Activated CD4-positive, alpha-beta T cell treated with anti-CD3 and anti-CD28 coated beads, Interleukin-2, amount 10 ng/mL, durations not matched to agents 7 days and 5 days (primary cell): ENCODE measurements at regions not wholly inside any gene's neighbourhood (a gene's known extent, or its start where the extent isn't known, plus 50 kb on each side); places are given as distances from the start of the nearest gene placed in this dataset.

Experiments used
- CTCF ChIA-PET: fragments of 350-600 bp; sonication (Branson Sonifier 250); formaldehyde crosslinking; loops from one replicate; lab custom pipeline; 2021; ENCODE audit warnings: antibody characterized with exemption; lab: Charles Lee
- POLR2A ChIA-PET: fragments of 350-600 bp; sonication (Branson Sonifier 250); formaldehyde crosslinking; loops from one replicate; lab custom pipeline; 2021; ENCODE audit warnings: antibody characterized with exemption; lab: Charles Lee
- DNase-seq: peaks from one replicate; pipeline ENCODE4 v3.0.0-alpha.2; 2020
- H3K27ac Mint-ChIP-seq: one replicate; pipeline ENCODE4 v1.8.0; 2021; ENCODE audit warnings: mild to moderate bottlenecking, moderate library complexity, mixed read lengths
- H3K27me3 Mint-ChIP-seq: one replicate; pipeline ENCODE4 v1.8.0; 2021; ENCODE audit warnings: mixed read lengths
- H3K36me3 Mint-ChIP-seq: one replicate; pipeline ENCODE4 v1.8.0; 2021; ENCODE audit warnings: low read depth, mixed read lengths
- H3K4me1 Mint-ChIP-seq: one replicate; pipeline ENCODE4 v1.8.0; 2021; ENCODE audit warnings: mixed read lengths
- H3K4me3 Mint-ChIP-seq: one replicate; pipeline ENCODE4 v1.8.0; 2021; ENCODE audit warnings: mild to moderate bottlenecking, moderate library complexity, mixed read lengths
- H3K9me3 Mint-ChIP-seq: one replicate; pipeline ENCODE4 v1.8.0; 2021; ENCODE audit warnings: mixed read lengths

- ChIA-PET CTCF (no interaction called here), POLR2A (no interaction called here)
- Mint-ChIP-seq H3K36me3 (no peaks in the 10 kb centered on the region), H3K27ac (no peak overlapping the region), H3K4me3 (no peak overlapping the region), H3K4me1 (no peaks in the 10 kb centered on the region), H3K27me3 (peaks cover 23% of the 10 kb centered on the region), H3K9me3 (no peaks in the 10 kb centered on the region)
- DNase-seq, result no peak
Observed at GRCh38 chrX:49773993-49774392, 55.1 kb upstream of the PAGE4 start.

DNA sequence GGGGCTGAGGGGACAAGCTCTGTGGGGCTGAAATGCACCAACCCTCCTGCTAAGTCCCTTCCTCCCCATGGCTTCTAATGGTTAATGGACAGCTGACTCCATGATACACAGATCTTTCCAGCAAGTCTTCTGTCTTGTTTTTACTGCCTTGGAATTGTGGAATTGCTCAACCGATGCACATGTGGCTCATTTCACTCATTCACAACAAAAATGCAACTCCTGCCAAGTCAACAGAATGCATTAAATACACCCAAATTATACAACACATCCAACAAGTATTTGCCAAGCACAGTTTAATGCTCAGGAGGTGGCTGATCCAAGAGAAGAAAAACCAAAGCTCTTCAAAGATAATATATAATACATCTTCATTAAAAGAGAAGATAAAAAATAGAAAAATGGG lies 61.9 kb upstream of the PAGE4 start:
- no peak for DNase-seq
- ChIA-PET CTCF (interaction anchor here (1.6 kb wide), 1 partner anchor 20 kb away, joined by 3 read pairs; no protein-coding TSS in a partner anchor), POLR2A (no interaction called here)
- Mint-ChIP-seq H3K36me3 (no peaks in the 10 kb centered on the region), H3K27me3 (peaks cover 13% of the 10 kb centered on the region), H3K27ac (no peak overlapping the region), H3K4me1 (no peaks in the 10 kb centered on the region), H3K4me3 (no peak overlapping the region), H3K9me3 (no peaks in the 10 kb centered on the region)

GRCh38 chrX:49762175-49762720 lies 66.5 kb upstream of the PAGE1 start:
- H3K4me3 Mint-ChIP-seq, result no peak overlapping the region
- ChIA-PET CTCF (no interaction called here), POLR2A (no interaction called here)

DNA sequence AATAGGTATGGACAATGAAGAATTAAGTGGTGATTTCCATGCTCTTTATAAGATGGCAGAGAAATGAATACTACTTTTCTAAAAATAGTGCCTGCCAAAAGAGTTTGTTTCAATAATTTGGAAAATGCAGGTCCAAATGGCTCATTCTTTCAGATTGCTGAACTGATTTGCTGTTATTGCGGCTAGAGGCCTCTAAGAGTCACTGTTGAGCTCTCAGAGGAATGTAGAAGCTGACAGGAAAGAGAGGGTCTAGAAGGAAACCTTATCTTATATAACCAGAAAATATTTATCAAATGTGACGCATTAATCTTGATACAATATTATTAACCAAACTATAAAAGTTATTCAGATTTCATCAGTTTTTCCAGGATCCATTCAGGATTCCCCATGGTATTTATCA lies 65.7 kb upstream of the PAGE1 start:
- Mint-ChIP-seq H3K4me3 (no peak overlapping the region), H3K27ac (no peak overlapping the region), H3K36me3 (no peaks in the 10 kb centered on the region), H3K27me3 (peaks cover 3% of the 10 kb centered on the region), H3K4me1 (no peaks in the 10 kb centered on the region), H3K9me3 (no peaks in the 10 kb centered on the region)
- ChIA-PET POLR2A (no interaction called here), CTCF (no interaction called here)
- DNase-seq, result peak; percentile 7

More at GRCh38 chrX:49762175-49762720, 66.5 kb upstream of the PAGE1 start:
- no peak overlapping the region for H3K27ac Mint-ChIP-seq
- no peaks in the 10 kb centered on the region for H3K9me3 Mint-ChIP-seq
- DNase-seq, result no peak
- no peaks in the 10 kb centered on the region for H3K36me3 Mint-ChIP-seq
- H3K4me1 Mint-ChIP-seq, result no peaks in the 10 kb centered on the region
- peaks cover 3% of the 10 kb centered on the region for H3K27me3 Mint-ChIP-seq

GRCh38 chrX:49760290-49760890 lies 64.6 kb upstream of the PAGE1 start:
- ChIA-PET CTCF (no interaction called here), POLR2A (no interaction called here)
- H3K27me3 Mint-ChIP-seq, result peaks cover 10% of the 10 kb centered on the region
- DNase-seq, result no peak
- H3K36me3 Mint-ChIP-seq, result no peaks in the 10 kb centered on the region
- no peaks in the 10 kb centered on the region for H3K4me1 Mint-ChIP-seq
- H3K27ac Mint-ChIP-seq, result no peak overlapping the region
- H3K4me3 Mint-ChIP-seq, result no peak overlapping the region
- no peaks in the 10 kb centered on the region for H3K9me3 Mint-ChIP-seq

- CTCF ChIA-PET, result interaction anchor here (0.6 kb wide), 1 partner anchor 104 kb away, joined by 3 read pairs; no protein-coding TSS in a partner anchor
- POLR2A ChIA-PET, result no interaction called here
- peaks cover 15% of the 10 kb centered on the region for H3K27me3 Mint-ChIP-seq
Observed at GRCh38 chrX:49756692-49757091, 60.9 kb upstream of the PAGE1 start.

GRCh38 chrX:49754233-49754857 lies 58.6 kb upstream of the PAGE1 start:
- H3K36me3 Mint-ChIP-seq, result no peaks in the 10 kb centered on the region
- H3K27me3 Mint-ChIP-seq, result peaks cover 25% of the 10 kb centered on the region
- H3K4me3 Mint-ChIP-seq, result no peak overlapping the region
- H3K27ac Mint-ChIP-seq, result no peak overlapping the region
- ChIA-PET POLR2A (no interaction called here), CTCF (interaction anchor here (0.8 to 1.4 kb wide), 2 partner anchors 12 to 561 kb away, joined by 3 to 4 read pairs; no protein-coding TSS in a partner anchor)
- H3K4me1 Mint-ChIP-seq, result peaks cover 3% of the 10 kb centered on the region
- peak; percentile 59 for DNase-seq
- no peaks in the 10 kb centered on the region for H3K9me3 Mint-ChIP-seq

More at GRCh38 chrX:49756692-49757091, 60.9 kb upstream of the PAGE1 start:
- Mint-ChIP-seq H3K4me1 (peaks cover 3% of the 10 kb centered on the region), H3K4me3 (no peak overlapping the region), H3K9me3 (no peaks in the 10 kb centered on the region), H3K27ac (no peak overlapping the region), H3K36me3 (no peaks in the 10 kb centered on the region)
- DNase-seq, result no peak

GRCh38 chrX:49753691-49754090 lies 57.9 kb upstream of the PAGE1 start:
- H3K27ac Mint-ChIP-seq, result no peak overlapping the region
- no peaks in the 10 kb centered on the region for H3K36me3 Mint-ChIP-seq
- peaks cover 3% of the 10 kb centered on the region for H3K4me1 Mint-ChIP-seq
- ChIA-PET POLR2A (no interaction called here), CTCF (interaction anchor here (0.8 to 1.4 kb wide), 2 partner anchors 11 to 561 kb away, joined by 3 to 4 read pairs; no protein-coding TSS in a partner anchor)
- H3K9me3 Mint-ChIP-seq, result no peaks in the 10 kb centered on the region
- no peak for DNase-seq
- peaks cover 26% of the 10 kb centered on the region for H3K27me3 Mint-ChIP-seq
- H3K4me3 Mint-ChIP-seq, result no peak overlapping the region

- Mint-ChIP-seq H3K9me3 (no peaks in the 10 kb centered on the region), H3K27me3 (peaks cover 37% of the 10 kb centered on the region), H3K4me3 (no peak overlapping the region), H3K36me3 (no peaks in the 10 kb centered on the region), H3K4me1 (no peaks in the 10 kb centered on the region), H3K27ac (no peak overlapping the region)
- DNase-seq, result no peak
- ChIA-PET CTCF (interaction anchor here (0.6 kb wide), 1 partner anchor 1120 kb away, joined by 3 read pairs; no protein-coding TSS in a partner anchor), POLR2A (no interaction called here)
Observed at GRCh38 chrX:49748211-49748956, 52.6 kb upstream of the PAGE1 start.

DNA sequence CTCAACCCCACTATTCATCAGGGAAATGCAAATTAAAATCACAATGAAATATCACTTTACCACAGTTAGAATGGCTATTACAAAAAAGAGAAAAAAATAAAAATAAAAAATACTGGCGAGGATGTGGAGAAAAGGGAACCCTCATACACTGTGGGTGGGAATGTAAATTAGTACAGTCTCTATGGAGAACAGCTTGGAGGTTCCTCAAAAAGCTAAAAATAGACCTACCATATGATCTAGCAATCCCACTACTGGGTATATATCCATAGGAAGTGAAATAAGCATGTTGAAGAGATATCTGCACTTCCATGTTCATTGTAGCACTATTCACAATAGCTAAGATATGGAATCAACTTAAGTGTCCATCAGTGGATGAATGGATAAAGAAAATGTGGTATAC lies 50.5 kb upstream of the PAGE1 start:
- CTCF ChIA-PET, result interaction anchor here (1.2 kb wide), 1 partner anchor 22 kb away, joined by 3 read pairs; no protein-coding TSS in a partner anchor
- Mint-ChIP-seq H3K4me3 (no peak overlapping the region), H3K27ac (no peak overlapping the region), H3K27me3 (peaks cover 40% of the 10 kb centered on the region), H3K4me1 (no peaks in the 10 kb centered on the region), H3K36me3 (no peaks in the 10 kb centered on the region), H3K9me3 (no peaks in the 10 kb centered on the region)
- DNase-seq, result no peak
- POLR2A ChIA-PET, result no interaction called here
